ENCODE measurements at regions not wholly inside any gene's neighbourhood (a gene's known extent, or its start where the extent isn't known, plus 50 kb on each side); places are given as distances from the start of the nearest gene placed in this dataset.

- Histone ChIP-seq H3K36me3 (ENCODE audit: control insufficient read depth, insufficient read depth, low read length) (no peaks in the 10 kb centered on the region), H3K9me3 (ENCODE audit: control insufficient read depth, insufficient read depth, low read depth, low read length) (no peaks in the 10 kb centered on the region), H3K27ac (ENCODE audit: low read length) (no peak overlapping the region), H3K4me3 (ENCODE audit: low read depth in 2 of 2, low read length in 2 of 2) (no peak overlapping the region), H3K4me1 (ENCODE audit: control insufficient read depth, insufficient read depth, low read length) (no peaks in the 10 kb centered on the region), H3K27me3 (ENCODE audit: control insufficient read depth, insufficient read depth, low read length) (no peaks in the 10 kb centered on the region)
- ChIA-PET CTCF (no interaction called here), POLR2A (no interaction called here)
- BruUV-seq (replicated peaks), result no TSS peak
- in situ Hi-C loops (cut with HindIII; ENCODE audit: low pct_unique_long_range_greater_than_20kb, low sequenced_read_pairs), result no loop called here
- ATAC-seq (no peak), DNase-seq (ENCODE audit: low read depth, low spot score) (no peak)
- intact Hi-C loops (cut with micrococcal nuclease; ENCODE audit: unreplicated experiment), result no loop called here
- TF ChIP-seq CTCF (IDR thresholded peaks at IDR 0.05) (no peak), SIN3A (IDR thresholded peaks at IDR 0.05; ENCODE audit: borderline replicate concordance, insufficient read depth, low read depth, low read length) (no peak), TCF7L2 (IDR thresholded peaks at IDR 0.05; ENCODE audit: low read depth, low read length) (no peak), POLR2AphosphoS5 (IDR thresholded peaks at IDR 0.05; ENCODE audit: low read depth, low read length) (no peak)
Measured at GRCh38 chr22:47804281-47804680, 1041.8 kb downstream of the TBC1D22A start.

- no peaks in the 10 kb centered on the region for H3K36me3 ChIP-seq (ENCODE audit: control insufficient read depth, insufficient read depth, low read length)
- DNase-seq (ENCODE audit: low read depth, low spot score), result no peak
- CTCF ChIA-PET, result no interaction called here
- ATAC-seq, result no peak
- in situ Hi-C loops (cut with HindIII; ENCODE audit: low pct_unique_long_range_greater_than_20kb, low sequenced_read_pairs), result no loop called here
- no peak overlapping the region for H3K4me3 ChIP-seq (ENCODE audit: low read depth in 2 of 2, low read length in 2 of 2)
- H3K27ac ChIP-seq (ENCODE audit: low read length), result no peak overlapping the region
- no peaks in the 10 kb centered on the region for H3K9me3 ChIP-seq (ENCODE audit: control insufficient read depth, insufficient read depth, low read depth, low read length)
- TF ChIP-seq SIN3A (IDR thresholded peaks at IDR 0.05; ENCODE audit: borderline replicate concordance, insufficient read depth, low read depth, low read length) (no peak), REST (IDR thresholded peaks at IDR 0.05; ENCODE audit: insufficient read depth in 1 of 2, low read depth in 2 of 2, low read length in 1 of 2) (no peak), TCF7L2 (IDR thresholded peaks at IDR 0.05; ENCODE audit: low read depth, low read length) (no peak), POLR2AphosphoS5 (IDR thresholded peaks at IDR 0.05; ENCODE audit: low read depth, low read length) (no peak)
- intact Hi-C loops (cut with micrococcal nuclease; ENCODE audit: unreplicated experiment), result no loop called here
- no peaks in the 10 kb centered on the region for H3K27me3 ChIP-seq (ENCODE audit: control insufficient read depth, insufficient read depth, low read length)
- BruUV-seq (replicated peaks), result no TSS peak
- POLR2A ChIA-PET, result no interaction called here
- H3K4me1 ChIP-seq (ENCODE audit: control insufficient read depth, insufficient read depth, low read length), result no peaks in the 10 kb centered on the region
Measured at GRCh38 chr22:47802421-47802820, 1040.0 kb downstream of the TBC1D22A start.

GRCh38 chr22:47801541-47802245 lies 1039.2 kb downstream of the TBC1D22A start:
- ChIA-PET POLR2A (no interaction called here), CTCF (no interaction called here)
- in situ Hi-C loops (cut with HindIII; ENCODE audit: low pct_unique_long_range_greater_than_20kb, low sequenced_read_pairs), result no loop called here
- Histone ChIP-seq H3K27ac (ENCODE audit: low read length) (no peak overlapping the region), H3K9me3 (ENCODE audit: control insufficient read depth, insufficient read depth, low read depth, low read length) (no peaks in the 10 kb centered on the region), H3K27me3 (ENCODE audit: control insufficient read depth, insufficient read depth, low read length) (no peaks in the 10 kb centered on the region), H3K4me3 (ENCODE audit: low read depth in 2 of 2, low read length in 2 of 2) (no peak overlapping the region), H3K4me1 (ENCODE audit: control insufficient read depth, insufficient read depth, low read length) (no peaks in the 10 kb centered on the region), H3K36me3 (ENCODE audit: control insufficient read depth, insufficient read depth, low read length) (no peaks in the 10 kb centered on the region)
- ATAC-seq (no peak), DNase-seq (ENCODE audit: low read depth, low spot score) (no peak)
- no peak for TF ChIP-seq REST (IDR thresholded peaks at IDR 0.05; ENCODE audit: insufficient read depth in 1 of 2, low read depth in 2 of 2, low read length in 1 of 2)
- no peak for TF ChIP-seq SIN3A (IDR thresholded peaks at IDR 0.05; ENCODE audit: borderline replicate concordance, insufficient read depth, low read depth, low read length)
- TF ChIP-seq TCF7L2 (IDR thresholded peaks at IDR 0.05; ENCODE audit: low read depth, low read length), result no peak
- TF ChIP-seq POLR2AphosphoS5 (IDR thresholded peaks at IDR 0.05; ENCODE audit: low read depth, low read length), result no peak
- no peak for TF ChIP-seq CTCF (IDR thresholded peaks at IDR 0.05)
- intact Hi-C loops (cut with micrococcal nuclease; ENCODE audit: unreplicated experiment), result no loop called here
- no TSS peak for BruUV-seq (replicated peaks)

Measured in Panc1 (cell line).